DMS53 treated with DMSO at 0.1 percent for 48 hours (cell line): ENCODE measurements at regions not wholly inside any gene's neighbourhood (a gene's known extent, or its start where the extent isn't known, plus 50 kb on each side); places are given as distances from the start of the nearest gene placed in this dataset.
"Not testable (repeated sequence)": the region's sequence is repeated elsewhere in the genome, so short reads cannot be mapped to it uniquely, and the experiment has no call there.

Experiments
- DNase-seq: peaks from one replicate; lab custom pipeline; 2025; ENCODE audit not compliant: unreplicated experiment; lab: John Stamatoyannopoulos, UW

GRCh38 chr2:237005341-237005740, 80.3 kb upstream of the COPS8 start:
- DNase-seq = not testable (repeated sequence)

GRCh38 chr2:237011206-237011795, 74.4 kb upstream of the COPS8 start:
- DNase-seq = no peak

DNA sequence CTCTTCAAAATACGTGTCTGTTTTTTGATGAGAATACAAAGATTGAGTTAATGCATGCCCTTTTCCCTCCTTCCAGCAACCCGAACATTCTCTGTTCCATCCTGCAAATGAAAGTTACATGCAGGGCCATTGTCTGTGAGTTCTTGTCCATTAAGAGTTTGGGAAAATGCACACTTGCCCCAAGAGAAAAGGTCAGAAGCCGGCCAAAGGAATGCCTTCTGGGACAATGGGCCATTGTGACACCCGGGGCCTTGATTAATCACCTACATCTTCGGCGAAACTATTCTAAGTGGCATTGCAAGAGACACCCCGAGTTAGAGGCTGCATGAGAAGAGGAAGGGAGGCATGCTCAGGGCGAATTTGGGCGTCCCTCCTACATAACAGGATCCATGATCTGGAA, 73.7 kb upstream of the COPS8 start:
- no peak for DNase-seq

GRCh38 chr2:237012577-237013267, 73.0 kb upstream of the COPS8 start:
- no peak for DNase-seq

GRCh38 chr2:237016121-237016915, 69.4 kb upstream of the COPS8 start:
- no peak for DNase-seq

GRCh38 chr2:237020090-237020489, 65.6 kb upstream of the COPS8 start:
- no peak for DNase-seq

- no peak for DNase-seq
These were observed 63.2 kb upstream of the COPS8 start for GRCh38 chr2:237022533-237022932.

GRCh38 chr2:237024255-237024654, 61.4 kb upstream of the COPS8 start:
- DNase-seq = no peak

- DNase-seq = no peak
These were observed 60.4 kb upstream of the COPS8 start for GRCh38 chr2:237025090-237025865.

DNA sequence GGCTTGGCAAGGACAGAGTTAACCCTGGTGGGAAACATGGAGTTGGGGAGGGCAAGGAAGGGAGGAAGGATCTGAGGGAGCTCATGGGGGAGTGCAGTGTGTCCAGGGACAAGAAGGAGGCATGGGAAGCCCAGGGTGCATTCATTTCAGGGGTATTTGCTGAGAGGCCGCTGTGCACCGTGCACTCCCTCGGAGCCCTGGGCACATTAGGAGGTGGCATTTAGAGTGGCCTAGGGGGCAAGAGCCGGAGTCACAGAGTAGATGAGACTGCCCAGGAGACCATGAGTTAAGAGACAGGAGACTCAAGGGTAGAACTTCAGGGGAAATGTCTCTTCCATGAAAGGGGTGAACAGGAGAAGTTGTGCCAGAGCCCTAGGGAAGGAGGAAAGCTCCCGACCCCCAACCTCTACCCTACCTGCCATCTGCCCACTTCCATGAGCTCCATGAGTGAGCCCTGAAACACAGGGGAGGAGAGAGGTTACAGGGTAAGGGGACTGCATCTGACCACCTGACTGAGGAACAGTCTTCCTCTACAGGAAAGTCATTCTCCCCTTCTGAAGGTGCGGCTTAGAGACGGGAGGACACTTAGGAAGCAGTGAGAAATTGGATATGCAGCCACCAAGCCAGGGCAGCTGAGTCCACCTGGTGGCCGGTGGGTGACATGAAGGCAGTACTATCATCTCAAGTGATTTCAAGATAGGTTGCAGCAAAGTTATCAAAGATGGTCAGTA, 58.5 kb upstream of the COPS8 start:
- peak; percentile 90 for DNase-seq

DNA sequence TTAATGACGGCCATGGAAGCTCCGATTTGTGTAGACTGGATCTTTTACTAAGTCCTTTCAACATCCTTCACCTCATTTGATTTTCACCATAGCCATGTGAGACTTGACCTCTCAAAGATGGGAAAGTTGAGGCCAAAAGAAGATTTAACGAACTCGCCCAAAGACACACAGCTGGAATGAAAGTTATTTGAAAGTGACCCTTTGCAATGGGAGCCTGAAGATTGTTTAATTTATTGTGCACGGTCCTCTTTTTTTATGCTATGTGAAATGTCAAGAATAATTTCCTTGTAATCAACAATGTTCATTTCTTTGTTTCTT, 58.0 kb upstream of the COPS8 start:
- no peak for DNase-seq

DNA sequence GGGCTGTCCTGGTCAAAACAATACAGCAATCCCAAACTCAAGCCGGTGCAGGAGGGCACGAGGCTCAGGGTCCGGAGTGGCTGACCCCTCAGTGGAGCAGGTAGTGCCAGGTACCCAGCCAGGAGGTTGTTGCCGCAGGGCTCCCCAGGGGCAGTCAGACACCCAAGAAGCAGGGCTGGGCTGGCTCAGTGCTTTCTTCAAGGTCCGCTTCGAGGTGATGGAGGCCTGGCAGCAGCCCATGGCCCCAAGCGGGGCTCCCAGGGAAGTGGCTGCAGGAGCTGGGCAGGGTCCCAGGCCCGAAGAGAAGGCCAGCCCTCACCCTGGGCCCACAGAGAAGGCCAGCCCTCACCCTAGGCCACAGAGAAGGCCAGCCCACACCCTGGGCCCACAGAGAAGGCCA, 55.3 kb upstream of the COPS8 start:
- DNase-seq = no peak

DNA sequence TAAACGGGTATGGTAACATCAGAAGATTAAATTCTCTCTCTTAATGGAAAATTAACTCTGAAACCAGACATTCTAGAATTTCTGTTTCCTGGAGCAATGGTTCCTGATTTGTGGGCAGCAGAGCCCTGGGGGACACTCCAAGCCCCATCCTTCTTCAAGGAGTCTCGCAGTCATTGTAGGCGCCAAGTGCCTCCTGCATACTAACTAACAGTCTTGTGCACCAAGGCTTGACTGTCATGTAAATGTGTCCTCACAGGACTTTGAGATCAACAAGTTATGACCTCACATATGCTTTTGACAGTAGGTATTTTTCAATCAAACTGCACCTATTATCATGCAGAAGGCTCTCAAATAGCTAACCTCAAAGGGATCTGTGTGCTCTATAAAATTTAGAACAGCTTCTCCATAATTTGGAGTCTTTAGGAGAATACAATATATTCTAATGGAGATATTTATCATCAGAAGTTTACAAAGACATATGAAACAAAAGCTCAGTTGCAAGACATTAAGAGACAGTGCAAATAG, 52.1 kb upstream of the COPS8 start:
- no peak for DNase-seq

GRCh38 chr2:237035781-237036475, 49.8 kb upstream of the COPS8 start:
- DNase-seq = no peak
